Muscle of arm (tissue), 1 donor: ENCODE measurements at regions not wholly inside any gene's neighbourhood (a gene's known extent, or its start where the extent isn't known, plus 50 kb on each side); places are given as distances from the start of the nearest gene placed in this dataset.

Experiments
- DNase-seq: peaks from one replicate; pipeline ENCODE4 v3.0.0-alpha.2; 2013

- no peak for DNase-seq
Measured at GRCh38 chr3:43180027-43180426, 74.1 kb upstream of the POMGNT2 start.

GRCh38 chr3:43178891-43179366 lies 73.0 kb upstream of the POMGNT2 start:
- no peak for DNase-seq

- no peak for DNase-seq
Measured at GRCh38 chr3:43177085-43177484, 71.2 kb upstream of the POMGNT2 start.

- DNase-seq: no peak
Measured at GRCh38 chr3:43176666-43177065, 70.8 kb upstream of the POMGNT2 start.

GRCh38 chr3:43175541-43175940 lies 69.7 kb upstream of the POMGNT2 start:
- no peak for DNase-seq

GRCh38 chr3:43173949-43174348 lies 68.1 kb upstream of the POMGNT2 start:
- DNase-seq: no peak

- no peak for DNase-seq
Measured at GRCh38 chr3:43171748-43172147, 65.9 kb upstream of the POMGNT2 start.

- no peak for DNase-seq
Measured at GRCh38 chr3:43170553-43170952, 64.7 kb upstream of the POMGNT2 start.

GRCh38 chr3:43169987-43170386 lies 64.1 kb upstream of the POMGNT2 start:
- DNase-seq: no peak

GRCh38 chr3:43166406-43166805 lies 60.5 kb upstream of the POMGNT2 start:
- no peak for DNase-seq

GRCh38 chr3:43165786-43166185 lies 59.9 kb upstream of the POMGNT2 start:
- no peak for DNase-seq

- no peak for DNase-seq
Measured at GRCh38 chr3:43163895-43164493, 58.1 kb upstream of the POMGNT2 start.

- DNase-seq: no peak
Measured at GRCh38 chr3:43162230-43163084, 56.6 kb upstream of the POMGNT2 start.

- DNase-seq: no peak
Measured at GRCh38 chr3:43161684-43162229, 55.9 kb upstream of the POMGNT2 start.

GRCh38 chr3:43160664-43161063 lies 54.8 kb upstream of the POMGNT2 start:
- DNase-seq: no peak

- DNase-seq: no peak
Measured at GRCh38 chr3:43159876-43160255, 54.0 kb upstream of the POMGNT2 start.

GRCh38 chr3:43159131-43159875 lies 53.4 kb upstream of the POMGNT2 start:
- DNase-seq: no peak

- no peak for DNase-seq
Measured at GRCh38 chr3:43156812-43157455, 51.1 kb upstream of the POMGNT2 start.

- peak; percentile 67 for DNase-seq
Measured at GRCh38 chr3:43155464-43156121, 49.7 kb upstream of the POMGNT2 start.
